ENCODE measurements at regions not wholly inside any gene's neighbourhood (a gene's known extent, or its start where the extent isn't known, plus 50 kb on each side); places are given as distances from the start of the nearest gene placed in this dataset.

GRCh38 chr2:176493226-176493825, 224.1 kb downstream of the MTX2 start:
- no peak overlapping the region for H3K4me3 ChIP-seq (ENCODE audit: low read depth in 1 of 2, low read length in 2 of 2)
- H3K9me3 ChIP-seq (ENCODE audit: control insufficient read depth in 2 of 2, insufficient read depth in 1 of 2, low read depth in 1 of 2, low read length in 1 of 2), result no peaks in the 10 kb centered on the region
- peak overlapping the region; percentile 78 to 85 for H3K27ac ChIP-seq (ENCODE audit: low read depth in 2 of 2, low read length in 1 of 2)
- peaks cover 10 to 16% of the 10 kb centered on the region in 2 donors for H3K4me1 ChIP-seq (ENCODE audit: control insufficient read depth in 2 of 2, insufficient read depth in 2 of 2, low read length in 1 of 2)
- no peaks in the 10 kb centered on the region for H3K36me3 ChIP-seq (ENCODE audit: control insufficient read depth in 2 of 2, insufficient read depth in 2 of 2, low read length in 1 of 2)
- 36 to 44% methylated on average over 7 of the region's 7 CpGs for WGBS, 2 donors
- H3K27me3 ChIP-seq (ENCODE audit: control insufficient read depth in 1 of 2, insufficient read depth in 2 of 2, low read length in 2 of 2), result no peaks in the 10 kb centered on the region

GRCh38 chr2:176493909-176494308, 224.7 kb downstream of the MTX2 start:
- WGBS, 2 donors, result 72 to 77% methylated on average over 3 of the region's 3 CpGs
- Histone ChIP-seq H3K4me3 (ENCODE audit: low read depth in 1 of 2, low read length in 2 of 2) (no peak overlapping the region), H3K36me3 (ENCODE audit: control insufficient read depth in 2 of 2, insufficient read depth in 2 of 2, low read length in 1 of 2) (no peaks in the 10 kb centered on the region), H3K9me3 (ENCODE audit: control insufficient read depth in 2 of 2, insufficient read depth in 1 of 2, low read depth in 1 of 2, low read length in 1 of 2) (no peaks in the 10 kb centered on the region), H3K27me3 (ENCODE audit: control insufficient read depth in 1 of 2, insufficient read depth in 2 of 2, low read length in 2 of 2) (no peaks in the 10 kb centered on the region), H3K27ac (ENCODE audit: low read depth in 2 of 2, low read length in 1 of 2) (peak overlapping the region; percentile 52 to 78), H3K4me1 (ENCODE audit: control insufficient read depth in 2 of 2, insufficient read depth in 2 of 2, low read length in 1 of 2) (peaks cover 10 to 16% of the 10 kb centered on the region in 2 donors)

GRCh38 chr2:176494949-176495353, 225.7 kb downstream of the MTX2 start:
- Histone ChIP-seq H3K4me3 (ENCODE audit: low read depth in 1 of 2, low read length in 2 of 2) (no peak overlapping the region), H3K27ac (ENCODE audit: low read depth in 2 of 2, low read length in 1 of 2) (peak overlapping the region in 1 of 2 donors; percentile 40), H3K36me3 (ENCODE audit: control insufficient read depth in 2 of 2, insufficient read depth in 2 of 2, low read length in 1 of 2) (no peaks in the 10 kb centered on the region), H3K9me3 (ENCODE audit: control insufficient read depth in 2 of 2, insufficient read depth in 1 of 2, low read depth in 1 of 2, low read length in 1 of 2) (no peaks in the 10 kb centered on the region), H3K27me3 (ENCODE audit: control insufficient read depth in 1 of 2, insufficient read depth in 2 of 2, low read length in 2 of 2) (no peaks in the 10 kb centered on the region), H3K4me1 (ENCODE audit: control insufficient read depth in 2 of 2, insufficient read depth in 2 of 2, low read length in 1 of 2) (peaks cover 8 to 16% of the 10 kb centered on the region in 2 donors)
- 9 to 27% methylated on average over 2 of the region's 2 CpGs for WGBS, 2 donors

DNA sequence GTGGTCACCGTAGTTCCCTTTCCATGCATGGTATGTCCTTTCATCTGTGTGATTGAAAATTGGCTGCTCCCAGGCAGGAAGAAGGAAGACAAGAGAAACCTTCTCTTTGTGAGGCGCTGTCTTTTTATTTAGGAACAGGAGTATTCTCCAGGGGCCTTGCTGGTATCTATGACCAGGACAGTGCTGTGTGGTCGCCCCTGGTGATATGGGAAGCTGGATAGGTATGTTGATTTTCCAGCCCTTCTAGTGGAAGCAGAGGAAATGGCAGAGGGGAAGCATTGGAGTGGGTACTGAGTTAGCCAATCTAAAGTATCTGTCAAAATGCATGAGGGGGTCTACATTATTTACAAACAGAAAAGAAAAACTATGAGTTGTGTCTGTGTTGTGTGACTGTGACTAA, 226.6 kb downstream of the MTX2 start:
- Histone ChIP-seq H3K4me3 (ENCODE audit: low read depth in 1 of 2, low read length in 2 of 2) (peak overlapping the region in 1 of 2 donors; percentile 19), H3K27ac (ENCODE audit: low read depth in 2 of 2, low read length in 1 of 2) (peak overlapping the region; percentile 32 to 71), H3K36me3 (ENCODE audit: control insufficient read depth in 2 of 2, insufficient read depth in 2 of 2, low read length in 1 of 2) (no peaks in the 10 kb centered on the region), H3K9me3 (ENCODE audit: control insufficient read depth in 2 of 2, insufficient read depth in 1 of 2, low read depth in 1 of 2, low read length in 1 of 2) (no peaks in the 10 kb centered on the region), H3K4me1 (ENCODE audit: control insufficient read depth in 2 of 2, insufficient read depth in 2 of 2, low read length in 1 of 2) (peaks cover 5 to 7% of the 10 kb centered on the region in 2 donors), H3K27me3 (ENCODE audit: control insufficient read depth in 1 of 2, insufficient read depth in 2 of 2, low read length in 2 of 2) (no peaks in the 10 kb centered on the region)
- 81 to 95% methylated on average over 3 of the region's 3 CpGs for WGBS, 2 donors

DNA sequence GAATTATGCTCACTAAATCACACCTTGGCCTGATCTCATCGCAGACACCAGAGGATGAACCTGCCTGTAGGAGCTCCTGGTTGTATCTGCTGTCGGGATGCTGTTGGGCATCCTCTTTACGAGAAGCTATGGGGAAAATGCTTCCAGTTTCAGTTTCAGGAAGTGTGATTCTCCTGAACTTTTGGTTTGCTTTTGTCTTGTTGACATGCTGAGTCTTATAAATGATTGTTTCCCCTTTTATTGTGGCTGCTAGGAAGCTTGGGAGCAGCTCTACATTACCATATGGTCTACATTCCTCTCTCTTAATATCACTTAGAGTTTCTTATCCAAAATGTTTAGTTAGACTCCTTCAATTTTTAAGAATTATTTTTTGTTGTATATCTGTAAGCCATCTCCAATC, 227.5 kb downstream of the MTX2 start:
- H3K4me3 ChIP-seq (ENCODE audit: low read depth in 1 of 2, low read length in 2 of 2), result no peak overlapping the region
- H3K36me3 ChIP-seq (ENCODE audit: control insufficient read depth in 2 of 2, insufficient read depth in 2 of 2, low read length in 1 of 2), result no peaks in the 10 kb centered on the region
- peaks cover 3 to 5% of the 10 kb centered on the region in 2 donors for H3K4me1 ChIP-seq (ENCODE audit: control insufficient read depth in 2 of 2, insufficient read depth in 2 of 2, low read length in 1 of 2)
- H3K27me3 ChIP-seq (ENCODE audit: control insufficient read depth in 1 of 2, insufficient read depth in 2 of 2, low read length in 2 of 2), result no peaks in the 10 kb centered on the region
- 72 to 75% methylated on average over 3 of the region's 3 CpGs for WGBS, 2 donors
- H3K27ac ChIP-seq (ENCODE audit: low read depth in 2 of 2, low read length in 1 of 2), result no peak overlapping the region
- no peaks in the 10 kb centered on the region for H3K9me3 ChIP-seq (ENCODE audit: control insufficient read depth in 2 of 2, insufficient read depth in 1 of 2, low read depth in 1 of 2, low read length in 1 of 2)

GRCh38 chr2:176500901-176501300, 231.7 kb downstream of the MTX2 start:
- Histone ChIP-seq H3K9me3 (ENCODE audit: control insufficient read depth in 2 of 2, insufficient read depth in 1 of 2, low read depth in 1 of 2, low read length in 1 of 2) (no peaks in the 10 kb centered on the region), H3K27ac (ENCODE audit: low read depth in 2 of 2, low read length in 1 of 2) (no peak overlapping the region), H3K4me3 (ENCODE audit: low read depth in 1 of 2, low read length in 2 of 2) (no peak overlapping the region), H3K27me3 (ENCODE audit: control insufficient read depth in 1 of 2, insufficient read depth in 2 of 2, low read length in 2 of 2) (no peaks in the 10 kb centered on the region), H3K36me3 (ENCODE audit: control insufficient read depth in 2 of 2, insufficient read depth in 2 of 2, low read length in 1 of 2) (no peaks in the 10 kb centered on the region), H3K4me1 (ENCODE audit: control insufficient read depth in 2 of 2, insufficient read depth in 2 of 2, low read length in 1 of 2) (peaks cover 0 to under 1% of the 10 kb centered on the region in 2 donors)
- WGBS, 2 donors, result 55 to 68% methylated on average over 1 of the region's 1 CpG

- no peaks in the 10 kb centered on the region for H3K9me3 ChIP-seq (ENCODE audit: control insufficient read depth in 2 of 2, insufficient read depth in 1 of 2, low read depth in 1 of 2, low read length in 1 of 2)
- no peaks in the 10 kb centered on the region for H3K36me3 ChIP-seq (ENCODE audit: control insufficient read depth in 2 of 2, insufficient read depth in 2 of 2, low read length in 1 of 2)
- H3K27ac ChIP-seq (ENCODE audit: low read depth in 2 of 2, low read length in 1 of 2), result peak overlapping the region in 1 of 2 donors; percentile 37
- H3K4me3 ChIP-seq (ENCODE audit: low read depth in 1 of 2, low read length in 2 of 2), result no peak overlapping the region
- no peaks in the 10 kb centered on the region for H3K27me3 ChIP-seq (ENCODE audit: control insufficient read depth in 1 of 2, insufficient read depth in 2 of 2, low read length in 2 of 2)
- WGBS, 2 donors, result 73 to 74% methylated on average over 3 of the region's 3 CpGs
- H3K4me1 ChIP-seq (ENCODE audit: control insufficient read depth in 2 of 2, insufficient read depth in 2 of 2, low read length in 1 of 2), result no peaks in the 10 kb centered on the region
These were observed 232.4 kb downstream of the MTX2 start for GRCh38 chr2:176501617-176502016.

GRCh38 chr2:176502619-176503018, 233.4 kb downstream of the MTX2 start:
- Histone ChIP-seq H3K27ac (ENCODE audit: low read depth in 2 of 2, low read length in 1 of 2) (no peak overlapping the region), H3K4me1 (ENCODE audit: control insufficient read depth in 2 of 2, insufficient read depth in 2 of 2, low read length in 1 of 2) (no peaks in the 10 kb centered on the region), H3K9me3 (ENCODE audit: control insufficient read depth in 2 of 2, insufficient read depth in 1 of 2, low read depth in 1 of 2, low read length in 1 of 2) (no peaks in the 10 kb centered on the region), H3K4me3 (ENCODE audit: low read depth in 1 of 2, low read length in 2 of 2) (no peak overlapping the region), H3K36me3 (ENCODE audit: control insufficient read depth in 2 of 2, insufficient read depth in 2 of 2, low read length in 1 of 2) (no peaks in the 10 kb centered on the region), H3K27me3 (ENCODE audit: control insufficient read depth in 1 of 2, insufficient read depth in 2 of 2, low read length in 2 of 2) (no peaks in the 10 kb centered on the region)

- Histone ChIP-seq H3K4me1 (ENCODE audit: control insufficient read depth in 2 of 2, insufficient read depth in 2 of 2, low read length in 1 of 2) (no peaks in the 10 kb centered on the region), H3K36me3 (ENCODE audit: control insufficient read depth in 2 of 2, insufficient read depth in 2 of 2, low read length in 1 of 2) (no peaks in the 10 kb centered on the region), H3K27ac (ENCODE audit: low read depth in 2 of 2, low read length in 1 of 2) (no peak overlapping the region), H3K27me3 (ENCODE audit: control insufficient read depth in 1 of 2, insufficient read depth in 2 of 2, low read length in 2 of 2) (no peaks in the 10 kb centered on the region), H3K9me3 (ENCODE audit: control insufficient read depth in 2 of 2, insufficient read depth in 1 of 2, low read depth in 1 of 2, low read length in 1 of 2) (no peaks in the 10 kb centered on the region), H3K4me3 (ENCODE audit: low read depth in 1 of 2, low read length in 2 of 2) (no peak overlapping the region)
- WGBS, 2 donors, result 70 to 82% methylated on average over 1 of the region's 1 CpG
These were observed 234.5 kb downstream of the MTX2 start for GRCh38 chr2:176503776-176504175.

GRCh38 chr2:176504440-176504839, 235.2 kb downstream of the MTX2 start:
- no peak overlapping the region for H3K27ac ChIP-seq (ENCODE audit: low read depth in 2 of 2, low read length in 1 of 2)
- no peaks in the 10 kb centered on the region for H3K9me3 ChIP-seq (ENCODE audit: control insufficient read depth in 2 of 2, insufficient read depth in 1 of 2, low read depth in 1 of 2, low read length in 1 of 2)
- no peaks in the 10 kb centered on the region for H3K36me3 ChIP-seq (ENCODE audit: control insufficient read depth in 2 of 2, insufficient read depth in 2 of 2, low read length in 1 of 2)
- H3K4me1 ChIP-seq (ENCODE audit: control insufficient read depth in 2 of 2, insufficient read depth in 2 of 2, low read length in 1 of 2), result no peaks in the 10 kb centered on the region
- no peak overlapping the region for H3K4me3 ChIP-seq (ENCODE audit: low read depth in 1 of 2, low read length in 2 of 2)
- H3K27me3 ChIP-seq (ENCODE audit: control insufficient read depth in 1 of 2, insufficient read depth in 2 of 2, low read length in 2 of 2), result no peaks in the 10 kb centered on the region
